AG09319 (cell line): ENCODE measurements at regions not wholly inside any gene's neighbourhood (a gene's known extent, or its start where the extent isn't known, plus 50 kb on each side); places are given as distances from the start of the nearest gene placed in this dataset.

Experiments used
- DNase-seq: peaks from one replicate; pipeline ENCODE4 v3.0.0-alpha.2; 2010; ENCODE audit warnings: low read depth; ENCODE audit errors: extremely low read depth
- TF ChIP-seq, protein P1 (sequence below): IDR thresholded peaks from 2 replicates; pipeline ENCODE4 v1.5.1; 2011; ENCODE audit warnings: low read depth, mild to moderate bottlenecking, inconsistent platforms, low read length, moderate library complexity

- DNase-seq: no peak
- TF ChIP-seq, protein P1, sequence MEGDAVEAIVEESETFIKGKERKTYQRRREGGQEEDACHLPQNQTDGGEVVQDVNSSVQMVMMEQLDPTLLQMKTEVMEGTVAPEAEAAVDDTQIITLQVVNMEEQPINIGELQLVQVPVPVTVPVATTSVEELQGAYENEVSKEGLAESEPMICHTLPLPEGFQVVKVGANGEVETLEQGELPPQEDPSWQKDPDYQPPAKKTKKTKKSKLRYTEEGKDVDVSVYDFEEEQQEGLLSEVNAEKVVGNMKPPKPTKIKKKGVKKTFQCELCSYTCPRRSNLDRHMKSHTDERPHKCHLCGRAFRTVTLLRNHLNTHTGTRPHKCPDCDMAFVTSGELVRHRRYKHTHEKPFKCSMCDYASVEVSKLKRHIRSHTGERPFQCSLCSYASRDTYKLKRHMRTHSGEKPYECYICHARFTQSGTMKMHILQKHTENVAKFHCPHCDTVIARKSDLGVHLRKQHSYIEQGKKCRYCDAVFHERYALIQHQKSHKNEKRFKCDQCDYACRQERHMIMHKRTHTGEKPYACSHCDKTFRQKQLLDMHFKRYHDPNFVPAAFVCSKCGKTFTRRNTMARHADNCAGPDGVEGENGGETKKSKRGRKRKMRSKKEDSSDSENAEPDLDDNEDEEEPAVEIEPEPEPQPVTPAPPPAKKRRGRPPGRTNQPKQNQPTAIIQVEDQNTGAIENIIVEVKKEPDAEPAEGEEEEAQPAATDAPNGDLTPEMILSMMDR: no peak
Observed at GRCh38 chr6:74638412-74638811, 567.4 kb downstream of the COL12A1 start.

DNA sequence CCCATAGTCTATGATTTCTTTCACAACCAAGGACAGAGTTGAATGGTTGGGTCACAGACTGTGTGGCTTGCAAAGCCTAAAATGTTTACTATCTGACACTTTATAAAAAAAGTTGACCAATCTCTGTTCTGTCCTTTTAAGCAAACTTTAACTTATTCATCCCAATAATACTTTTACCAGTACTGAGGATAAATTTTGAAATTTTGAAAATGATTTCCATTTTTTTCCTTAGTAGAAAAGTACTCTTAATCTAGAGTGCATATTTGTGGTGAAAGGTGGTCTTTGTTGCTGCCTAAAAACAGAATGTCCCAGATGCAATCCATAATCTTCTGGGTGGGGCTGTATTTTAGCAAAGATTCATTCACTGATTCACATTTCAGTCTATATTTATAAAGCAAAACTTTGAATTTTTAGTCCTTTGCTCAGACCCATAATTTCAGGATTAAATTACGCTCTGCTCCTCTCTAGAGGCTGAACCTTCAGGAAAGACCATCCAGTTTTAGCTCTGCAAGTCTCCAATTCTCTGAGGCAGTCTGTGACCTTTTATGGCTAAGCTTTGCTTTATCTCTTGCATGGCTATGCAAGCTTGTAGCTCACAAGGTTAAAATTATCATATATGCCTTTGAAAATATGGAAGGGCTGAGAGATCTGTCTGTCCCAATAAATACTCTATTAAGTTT lies 573.5 kb downstream of the COL12A1 start:
- DNase-seq: no peak
- TF ChIP-seq, protein P1: no peak

DNA sequence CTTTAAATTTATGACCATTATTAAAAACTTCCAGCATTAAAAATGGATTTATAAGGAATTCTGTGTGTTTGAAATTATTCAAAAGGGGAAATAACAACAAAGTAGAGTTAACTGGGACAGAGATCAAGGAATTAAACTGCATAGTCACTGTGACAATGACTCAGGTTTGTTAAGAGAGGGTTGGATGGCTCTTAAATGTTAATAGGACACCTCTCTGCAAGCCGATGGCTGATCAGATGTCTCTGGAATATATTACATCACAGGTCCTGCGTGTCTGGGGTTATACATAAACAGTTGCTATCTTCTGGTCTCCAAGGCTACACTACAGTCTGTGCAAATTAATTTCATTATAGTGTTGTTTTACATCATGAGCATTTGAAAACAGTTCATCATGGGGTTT lies 574.3 kb downstream of the COL12A1 start:
- DNase-seq: no peak
- TF ChIP-seq, protein P1: no peak

DNA sequence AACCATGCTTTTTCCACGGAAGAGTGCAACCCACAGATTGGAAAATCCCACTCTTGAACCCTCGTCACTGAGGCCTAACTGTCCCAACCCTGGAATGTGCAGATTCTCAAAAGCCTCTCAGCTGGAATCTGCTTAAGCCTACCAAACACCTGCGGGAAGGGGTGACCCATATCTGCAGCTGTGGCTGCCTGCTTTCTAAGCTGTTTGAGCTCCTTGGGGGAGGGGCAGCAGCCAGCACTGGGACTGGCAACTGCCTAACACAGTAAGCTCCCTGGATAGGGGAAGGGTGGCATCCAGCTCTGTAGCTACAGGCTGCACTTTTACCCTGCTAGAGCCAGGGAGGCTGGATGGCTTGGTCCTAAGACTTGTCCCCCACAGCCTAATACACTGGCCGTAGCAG lies 579.6 kb downstream of the COL12A1 start:
- TF ChIP-seq, protein P1: no peak
- DNase-seq: no peak

DNA sequence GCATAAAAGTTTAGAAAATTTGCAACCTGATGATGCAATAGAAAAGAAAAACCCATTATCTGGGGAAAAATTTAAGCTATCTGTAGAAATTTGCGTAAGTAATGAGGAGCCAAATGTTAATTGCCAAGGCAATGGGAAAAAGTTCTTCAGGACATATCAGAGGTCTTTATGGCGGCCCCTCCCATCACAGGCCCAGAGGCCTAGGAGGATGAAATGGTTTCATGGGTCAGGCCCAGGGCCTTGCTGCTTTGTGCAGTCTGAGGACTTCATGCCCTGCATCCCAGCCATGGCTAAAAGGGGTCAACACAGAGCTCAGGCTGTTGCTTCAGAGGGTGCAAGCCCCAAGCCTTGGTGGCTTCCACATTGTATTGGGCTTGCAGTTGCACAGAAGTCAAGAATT lies 582.8 kb downstream of the COL12A1 start:
- TF ChIP-seq, protein P1: no peak
- no peak for DNase-seq

GRCh38 chr6:74611220-74611619 lies 594.6 kb downstream of the COL12A1 start:
- no peak for DNase-seq
- TF ChIP-seq, protein P1: no peak

- no peak for DNase-seq
- TF ChIP-seq, protein P1: no peak
Observed at GRCh38 chr6:74610352-74610751, 595.5 kb downstream of the COL12A1 start.
